GM19023 (cell line): ENCODE measurements at regions not wholly inside any gene's neighbourhood (a gene's known extent, or its start where the extent isn't known, plus 50 kb on each side); places are given as distances from the start of the nearest gene placed in this dataset.
A peak's percentile ranks its signal among the peaks of the same experiment; 100 is the strongest.

ENCODE experiments used
- ATAC-seq: cut with Tn5 transposase; IDR thresholded peaks from one replicate; pipeline ENCODE4 v1.9.1; 2021; ENCODE audit warnings: mild to moderate bottlenecking, moderate library complexity; ENCODE audit not compliant: unreplicated experiment

- no peak for ATAC-seq
These were observed 98.2 kb upstream of the CYP1B1 start for GRCh38 chr2:38174131-38174530.

- no peak for ATAC-seq
These were observed 97.7 kb upstream of the CYP1B1 start for GRCh38 chr2:38173683-38174082.

- ATAC-seq, result no peak
These were observed 95.4 kb upstream of the CYP1B1 start for GRCh38 chr2:38171208-38171855.

GRCh38 chr2:38170733-38171132 is 94.8 kb upstream of the CYP1B1 start:
- no peak for ATAC-seq

- ATAC-seq, result no peak
These were observed 94.1 kb upstream of the CYP1B1 start for GRCh38 chr2:38170067-38170466.

GRCh38 chr2:38168710-38169480 is 92.9 kb upstream of the CYP1B1 start:
- ATAC-seq, result no peak

GRCh38 chr2:38167968-38168350 is 92.0 kb upstream of the CYP1B1 start:
- no peak for ATAC-seq

GRCh38 chr2:38165698-38166097 is 89.7 kb upstream of the CYP1B1 start:
- no peak for ATAC-seq

GRCh38 chr2:38164881-38165280 is 88.9 kb upstream of the CYP1B1 start:
- peak; percentile 83 for ATAC-seq

GRCh38 chr2:38163579-38163978 is 87.6 kb upstream of the CYP1B1 start:
- ATAC-seq, result no peak

GRCh38 chr2:38163006-38163405 is 87.1 kb upstream of the CYP1B1 start:
- ATAC-seq, result no peak

- ATAC-seq, result no peak
These were observed 84.6 kb upstream of the CYP1B1 start for GRCh38 chr2:38160516-38160915.

GRCh38 chr2:38159597-38159996 is 83.6 kb upstream of the CYP1B1 start:
- no peak for ATAC-seq

- ATAC-seq, result no peak
These were observed 83.2 kb upstream of the CYP1B1 start for GRCh38 chr2:38159191-38159590.

- no peak for ATAC-seq
These were observed 82.6 kb upstream of the CYP1B1 start for GRCh38 chr2:38158378-38159118.

GRCh38 chr2:38156436-38156835 is 80.5 kb upstream of the CYP1B1 start:
- no peak for ATAC-seq

GRCh38 chr2:38155015-38155414 is 79.1 kb upstream of the CYP1B1 start:
- ATAC-seq, result no peak

- no peak for ATAC-seq
These were observed 78.4 kb upstream of the CYP1B1 start for GRCh38 chr2:38154395-38154794.

GRCh38 chr2:38153476-38154135 is 77.7 kb upstream of the CYP1B1 start:
- ATAC-seq, result no peak

- ATAC-seq, result no peak
These were observed 77.0 kb upstream of the CYP1B1 start for GRCh38 chr2:38152913-38153312.

- ATAC-seq, result no peak
These were observed 76.1 kb upstream of the CYP1B1 start for GRCh38 chr2:38152035-38152434.
